K562 (cell line): ENCODE measurements at regions not wholly inside any gene's neighbourhood (a gene's known extent, or its start where the extent isn't known, plus 50 kb on each side); places are given as distances from the start of the nearest gene placed in this dataset.

Experiments
- ATAC-seq: fragments of 200-7000 bp; cut with Tn5 transposase; 3 replicates; pipeline ENCODE4 v1.9.1; 2020; ENCODE audit warnings: moderate library complexity
- BruUV-seq: library from RNA; stranded (reverse); fragments of 400-500 nt; replicated peaks from 2 replicates; lab custom pipeline; 2021; lab: Mats Ljungman, UMichigan
- CTCF ChIA-PET: fragments of 300-600 bp; formaldehyde crosslinking; extraction: SDS; loops from one replicate; lab custom pipeline; 2021; ENCODE audit warnings: low intra/inter-chr PET ratio; lab: Yijun Ruan, JAX
- POLR2A ChIA-PET: fragments of 300-600, 350-650 bp; sonication (Branson Sonifier 250); formaldehyde crosslinking; extraction: SDS; loops from one replicate; lab custom pipeline; 2021; ENCODE audit warnings: antibody characterized with exemption, inconsistent platforms; lab: Yijun Ruan, JAX
- DNase-seq, 4 experiments: peaks; one replicate each; pipeline versions ENCODE4 v3.0.0 to v3.0.0-alpha.2; 2011 to 2018; ENCODE audit warnings: low spot score in 3 of 4, mixed read lengths in 3 of 4; ENCODE audit errors: extremely low read depth in 1 of 4
- FAIRE-seq: peaks from 2 replicates; lab custom pipeline; 2011; peaks lifted over from hg19 to GRCh38; lab: Jason Lieb, UNC
- H2AFZ ChIP-seq: 2 replicates; pipeline ENCODE4 v1.6.0; 2011; ENCODE audit warnings: low read depth, low read length, control low read depth, inconsistent platforms
- H3K27ac ChIP-seq: fragments of 200-600 bp; 3 replicates; pipeline ENCODE4 v1.8.0; 2011; ENCODE audit warnings: low read depth, mild to moderate bottlenecking, control low read depth, inconsistent platforms, low read length, moderate library complexity, mixed read lengths; ENCODE audit errors: extremely low read depth
- H3K27me3 ChIP-seq, 2 experiments: fragments of 300-600 bp in 1 of 2; 2 replicates in 1 of 2; 3 replicates in 1 of 2; pipeline versions ENCODE4 v1.6.0 to v1.8.0; 2011; ENCODE audit warnings: inconsistent platforms in 2 of 2, low read length in 2 of 2, mild to moderate bottlenecking in 1 of 2, mixed read lengths in 1 of 2, moderate library complexity in 1 of 2; ENCODE audit not compliant: control insufficient read depth in 2 of 2, insufficient read depth in 2 of 2
- H3K36me3 ChIP-seq: fragments of 300-600 bp; 3 replicates; pipeline ENCODE4 v1.8.0; 2011; ENCODE audit warnings: mild to moderate bottlenecking, low read length, inconsistent platforms; ENCODE audit not compliant: control insufficient read depth, insufficient read depth
- H3K4me1 ChIP-seq, 2 experiments: fragments of 200-600 bp in 1 of 2; replicated peaks in 1 of 2; 2 replicates in 1 of 2; 3 replicates in 1 of 2; pipeline versions ENCODE4 v1.5.1 to v1.8.0; 2011; ENCODE audit warnings: inconsistent platforms in 2 of 2, low read length in 2 of 2, mild to moderate bottlenecking in 1 of 2, mixed read lengths in 1 of 2, moderate library complexity in 1 of 2; ENCODE audit not compliant: control insufficient read depth in 2 of 2, insufficient read depth in 2 of 2
- H3K4me2 ChIP-seq: 2 replicates; pipeline ENCODE4 v1.6.1; 2011; ENCODE audit warnings: low read length, control low read depth, inconsistent platforms, mixed read lengths; ENCODE audit not compliant: insufficient read depth
- H3K4me3 ChIP-seq: fragments of 200-600 bp; sonication (generic), shearing (Covaris generic); 2 replicates; pipeline ENCODE4 v1.5.1; 2016; ENCODE audit warnings: control low read depth, inconsistent platforms
- H3K79me2 ChIP-seq: fragments of 200-600 bp; 3 replicates; pipeline ENCODE4 v1.8.0; 2011; ENCODE audit warnings: low read length, inconsistent platforms; ENCODE audit not compliant: control insufficient read depth, insufficient read depth
- H3K9ac ChIP-seq, 2 experiments: 2 replicates each; pipeline versions ENCODE4 v1.6.0 to v1.6.1; 2011; ENCODE audit warnings: low read depth in 2 of 2, low read length in 2 of 2, control low read depth in 1 of 2, inconsistent platforms in 1 of 2, mild to moderate bottlenecking in 1 of 2, mixed read lengths in 1 of 2; ENCODE audit not compliant: insufficient read depth in 1 of 2
- H3K9me1 ChIP-seq: one replicate; pipeline ENCODE4 v1.6.0; 2011; ENCODE audit warnings: inconsistent platforms, mild to moderate bottlenecking, low read length, moderate library complexity; ENCODE audit not compliant: control insufficient read depth, insufficient read depth
- H3K9me3 ChIP-seq: replicated peaks from 2 replicates; pipeline ENCODE4 v1.5.1; 2011; ENCODE audit warnings: low read depth, low read length, inconsistent platforms; ENCODE audit not compliant: control insufficient read depth, insufficient read depth
- H4K20me1 ChIP-seq: replicated peaks from 2 replicates; pipeline ENCODE4 v1.6.1; 2011; ENCODE audit warnings: low read length, inconsistent platforms, mixed read lengths; ENCODE audit not compliant: control insufficient read depth, insufficient read depth
- BCL6 ChIP-seq: fragments of 250-450 bp; sonication (Bioruptor Pico); IDR thresholded peaks from 2 replicates; pipeline ENCODE4 v1.4.0; 2020
- EGR1 ChIP-seq: fragments of 450-650 bp; conservative IDR thresholded peaks from 2 replicates; pipeline ENCODE4 v1.6.1; 2017; ENCODE audit warnings: mild to moderate bottlenecking
- FOXA1 ChIP-seq: fragments of 450-650 bp; IDR thresholded peaks from 2 replicates; pipeline ENCODE4 v1.6.1; 2016; ENCODE audit warnings: mild to moderate bottlenecking, borderline replicate concordance
- HSF4 ChIP-seq: fragments of 250-450 bp; sonication (Bioruptor Pico); IDR thresholded peaks from 2 replicates; pipeline ENCODE4 v2.1.2; 2022; ENCODE audit warnings: mild to moderate bottlenecking, moderate library complexity, borderline replicate concordance
- MAFG ChIP-seq: fragments of 450-650 bp; conservative IDR thresholded peaks from 2 replicates; pipeline ENCODE4 v1.6.1; 2016; ENCODE audit warnings: missing genetic modification characterization, missing compliant biosample characterization
- MECOM ChIP-seq: fragments of 250-450 bp; sonication (Bioruptor Pico); IDR thresholded peaks from 2 replicates; pipeline ENCODE4 v1.8.0; 2022; ENCODE audit warnings: inconsistent platforms
- NFRKB ChIP-seq: fragments of 450-650 bp; IDR thresholded peaks from 2 replicates; pipeline ENCODE4 v1.6.1; 2016; ENCODE audit warnings: low read depth
- PHF20 ChIP-seq: fragments of 450-650 bp; IDR thresholded peaks from 2 replicates; pipeline ENCODE4 v1.6.1; 2018; ENCODE audit not compliant: partially characterized antibody
- RBM39 ChIP-seq: fragments of 200-400 bp; formaldehyde crosslinking; optimal IDR thresholded peaks from 2 replicates; pipeline ENCODE3; 2018; ENCODE audit warnings: low read depth, low read length
- STAT5A ChIP-seq: IDR thresholded peaks from 2 replicates; pipeline ENCODE4 v1.6.1; 2012; ENCODE audit warnings: low read length, inconsistent platforms, borderline replicate concordance
- TEAD2 ChIP-seq: fragments of 450-650 bp; IDR thresholded peaks from 2 replicates; pipeline ENCODE4 v1.6.1; 2016; ENCODE audit warnings: missing genetic modification characterization, control low read depth, missing compliant biosample characterization
- WGBS: fragments of 100-300 bp; shearing (Covaris generic); methylation state at CpG from one replicate; pipeline ENCODE4 v1.1.6; 2016; ENCODE audit warnings: low coverage, mixed read lengths; ENCODE audit not compliant: insufficient coverage; ENCODE audit errors: missing lambda C conversion rate; 5-methylcytosine and 5-hydroxymethylcytosine counted together
- in situ Hi-C: fragments of 300-500 bp; cut with MboI; formaldehyde crosslinking; loops from 4 replicates; pipeline ENCODE4 v1.15.0; 2018; ENCODE audit warnings: inconsistent platforms, mixed read lengths
- intact Hi-C: fragments of 100-400 bp; cut with micrococcal nuclease; formaldehyde crosslinking; loops from 2 replicates; pipeline ENCODE4 v1.14.2; 2022
- TF ChIP-seq, protein P1 (sequence below), 2 experiments: fragments of 450-650 bp; IDR thresholded peaks; 2 replicates each; pipeline ENCODE4 v1.6.1; 2016; ENCODE audit warnings: mild to moderate bottlenecking in 2 of 2, borderline replicate concordance in 1 of 2, low read depth in 1 of 2, moderate library complexity in 1 of 2
- TF ChIP-seq, protein P2 (sequence below): sonication (generic); formaldehyde crosslinking; IDR thresholded peaks from 2 replicates; pipeline ENCODE4 v1.8.0; 2022; ENCODE audit warnings: missing genetic modification reagents, mild to moderate bottlenecking, borderline replicate concordance

GRCh38 chr13:53269634-53270033 is 241.0 kb downstream of the OLFM4 start:
- Histone ChIP-seq H3K9me1 (no peaks in the 10 kb centered on the region), H4K20me1 (no peaks in the 10 kb centered on the region), H3K27ac (no peak overlapping the region), H3K4me2 (no peak overlapping the region), H3K4me3 (no peak overlapping the region), H3K9ac (no peak overlapping the region), H3K27me3 (no peaks in the 10 kb centered on the region), H3K79me2 (no peaks in the 10 kb centered on the region), H2AFZ (no peak overlapping the region), H3K36me3 (no peaks in the 10 kb centered on the region), H3K9me3 (no peaks in the 10 kb centered on the region), H3K4me1 (no peaks in the 10 kb centered on the region)
- FAIRE-seq, result no peak
- 0% methylated on average over 6 of the region's 6 CpGs for WGBS
- no TSS peak for BruUV-seq
- CTCF ChIA-PET, result no interaction called here
- POLR2A ChIA-PET, result no interaction called here
- DNase-seq, result no peak
- no peak for ATAC-seq
- in situ Hi-C loops (no loop called here), intact Hi-C loops (no loop called here)
- no peak for TF ChIP-seq NFRKB
- TF ChIP-seq, protein P1, sequence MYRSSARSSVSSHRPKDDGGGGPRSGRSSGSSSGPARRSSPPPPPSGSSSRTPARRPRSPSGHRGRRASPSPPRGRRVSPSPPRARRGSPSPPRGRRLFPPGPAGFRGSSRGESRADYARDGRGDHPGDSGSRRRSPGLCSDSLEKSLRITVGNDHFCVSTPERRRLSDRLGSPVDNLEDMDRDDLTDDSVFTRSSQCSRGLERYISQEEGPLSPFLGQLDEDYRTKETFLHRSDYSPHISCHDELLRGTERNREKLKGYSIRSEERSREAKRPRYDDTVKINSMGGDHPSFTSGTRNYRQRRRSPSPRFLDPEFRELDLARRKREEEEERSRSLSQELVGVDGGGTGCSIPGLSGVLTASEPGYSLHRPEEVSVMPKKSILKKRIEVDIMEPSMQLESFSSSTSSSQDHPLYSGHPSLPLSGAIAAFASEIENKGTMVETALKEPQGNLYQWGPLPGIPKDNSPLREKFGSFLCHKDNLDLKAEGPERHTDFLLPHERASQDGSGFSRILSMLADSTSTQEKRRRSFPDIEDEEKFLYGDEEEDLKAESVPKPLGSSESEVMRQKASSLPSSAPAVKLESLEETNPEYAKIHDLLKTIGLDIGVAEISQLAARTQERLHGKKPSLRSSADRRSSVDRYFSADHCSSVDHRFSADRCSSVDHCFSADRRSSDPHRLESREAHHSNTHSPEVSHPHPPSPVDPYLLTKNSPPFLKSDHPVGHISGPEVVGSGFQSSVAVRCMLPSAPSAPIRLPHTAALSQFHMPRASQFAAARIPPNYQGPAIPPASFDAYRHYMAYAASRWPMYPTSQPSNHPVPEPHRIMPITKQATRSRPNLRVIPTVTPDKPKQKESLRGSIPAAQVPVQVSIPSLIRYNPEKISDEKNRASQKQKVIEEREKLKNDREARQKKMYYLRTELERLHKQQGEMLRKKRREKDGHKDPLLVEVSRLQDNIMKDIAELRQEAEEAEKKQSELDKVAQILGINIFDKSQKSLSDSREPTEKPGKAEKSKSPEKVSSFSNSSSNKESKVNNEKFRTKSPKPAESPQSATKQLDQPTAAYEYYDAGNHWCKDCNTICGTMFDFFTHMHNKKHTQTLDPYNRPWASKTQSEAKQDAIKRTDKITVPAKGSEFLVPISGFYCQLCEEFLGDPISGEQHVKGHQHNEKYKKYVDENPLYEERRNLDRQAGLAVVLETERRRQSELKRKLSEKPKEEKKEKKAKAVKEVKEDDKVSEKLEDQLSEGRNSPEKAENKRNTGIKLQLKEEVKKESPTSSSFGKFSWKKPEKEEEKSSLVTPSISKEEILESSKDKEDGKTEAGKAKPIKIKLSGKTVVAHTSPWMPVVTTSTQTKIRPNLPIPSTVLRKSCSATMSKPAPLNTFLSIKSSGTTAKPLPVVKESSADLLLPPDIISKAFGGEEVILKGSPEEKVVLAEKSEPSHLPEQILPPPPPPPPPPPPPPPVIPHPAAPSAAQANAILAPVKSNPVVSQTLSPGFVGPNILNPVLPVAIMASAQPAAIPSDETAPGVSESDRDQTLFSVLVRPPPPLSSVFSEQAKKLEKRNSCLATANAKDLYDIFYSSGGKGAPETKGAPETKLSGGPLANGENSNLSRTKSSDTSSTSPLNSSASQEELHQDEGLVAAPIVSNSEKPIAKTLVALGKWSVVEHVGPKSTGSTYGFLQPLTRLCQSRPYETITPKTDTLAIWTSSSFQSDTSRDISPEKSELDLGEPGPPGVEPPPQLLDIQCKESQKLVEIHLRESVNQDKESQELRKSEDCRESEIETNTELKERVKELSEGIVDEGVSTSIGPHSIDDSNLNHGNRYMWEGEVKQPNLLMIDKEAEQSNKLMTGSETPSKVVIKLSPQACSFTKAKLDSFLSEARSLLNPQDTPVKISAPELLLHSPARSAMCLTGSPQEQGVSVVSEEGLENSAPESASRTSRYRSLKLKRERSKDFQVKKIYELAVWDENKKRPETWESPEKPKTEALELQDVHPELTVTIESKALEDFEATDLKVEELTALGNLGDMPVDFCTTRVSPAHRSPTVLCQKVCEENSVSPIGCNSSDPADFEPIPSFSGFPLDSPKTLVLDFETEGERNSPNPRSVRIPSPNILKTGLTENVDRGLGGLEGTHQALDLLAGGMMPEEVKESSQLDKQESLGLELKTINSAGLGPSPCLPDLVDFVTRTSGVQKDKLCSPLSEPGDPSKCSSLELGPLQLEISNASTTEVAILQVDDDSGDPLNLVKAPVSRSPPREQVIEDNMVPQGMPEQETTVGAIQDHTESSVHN (IDR thresholded peaks at IDR 0.05; ENCODE audit: borderline replicate concordance in 1 of 2, low read depth in 1 of 2), result no peak
- TF ChIP-seq PHF20, result no peak
- no peak for TF ChIP-seq BCL6 (CRISPR knock-in tag)
- no peak for TF ChIP-seq EGR1
- TF ChIP-seq, protein P2, sequence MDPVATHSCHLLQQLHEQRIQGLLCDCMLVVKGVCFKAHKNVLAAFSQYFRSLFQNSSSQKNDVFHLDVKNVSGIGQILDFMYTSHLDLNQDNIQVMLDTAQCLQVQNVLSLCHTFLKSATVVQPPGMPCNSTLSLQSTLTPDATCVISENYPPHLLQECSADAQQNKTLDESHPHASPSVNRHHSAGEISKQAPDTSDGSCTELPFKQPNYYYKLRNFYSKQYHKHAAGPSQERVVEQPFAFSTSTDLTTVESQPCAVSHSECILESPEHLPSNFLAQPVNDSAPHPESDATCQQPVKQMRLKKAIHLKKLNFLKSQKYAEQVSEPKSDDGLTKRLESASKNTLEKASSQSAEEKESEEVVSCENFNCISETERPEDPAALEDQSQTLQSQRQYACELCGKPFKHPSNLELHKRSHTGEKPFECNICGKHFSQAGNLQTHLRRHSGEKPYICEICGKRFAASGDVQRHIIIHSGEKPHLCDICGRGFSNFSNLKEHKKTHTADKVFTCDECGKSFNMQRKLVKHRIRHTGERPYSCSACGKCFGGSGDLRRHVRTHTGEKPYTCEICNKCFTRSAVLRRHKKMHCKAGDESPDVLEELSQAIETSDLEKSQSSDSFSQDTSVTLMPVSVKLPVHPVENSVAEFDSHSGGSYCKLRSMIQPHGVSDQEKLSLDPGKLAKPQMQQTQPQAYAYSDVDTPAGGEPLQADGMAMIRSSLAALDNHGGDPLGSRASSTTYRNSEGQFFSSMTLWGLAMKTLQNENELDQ (CRISPR knock-in tag), result no peak
- TF ChIP-seq FOXA1, result no peak
- no peak for TF ChIP-seq MAFG (tag)
- TF ChIP-seq RBM39, result no peak
- no peak for TF ChIP-seq HSF4 (CRISPR knock-in tag)
- TF ChIP-seq MECOM, result no peak
- TF ChIP-seq STAT5A, result no peak
- TF ChIP-seq TEAD2 (tag), result no peak
